ENCODE measurements at regions not wholly inside any gene's neighbourhood (a gene's known extent, or its start where the extent isn't known, plus 50 kb on each side); places are given as distances from the start of the nearest gene placed in this dataset.

- no peak for DNase-seq
Observed at GRCh38 chr4:124282301-124282898, 430.1 kb downstream of the ANKRD50 start.

- DNase-seq: no peak
Observed at GRCh38 chr4:124288706-124289486, 423.6 kb downstream of the ANKRD50 start.

GRCh38 chr4:124290678-124291077, 421.9 kb downstream of the ANKRD50 start:
- DNase-seq: no peak

GRCh38 chr4:124295413-124295812, 417.1 kb downstream of the ANKRD50 start:
- DNase-seq: no peak

- no peak for DNase-seq
Observed at GRCh38 chr4:124304941-124305340, 407.6 kb downstream of the ANKRD50 start.

- DNase-seq: no peak
Observed at GRCh38 chr4:124306352-124306751, 406.2 kb downstream of the ANKRD50 start.

GRCh38 chr4:124307143-124307542, 405.4 kb downstream of the ANKRD50 start:
- DNase-seq: no peak

- no peak for DNase-seq
Observed at GRCh38 chr4:124318292-124318691, 394.2 kb downstream of the ANKRD50 start.

- peak; percentile 24 for DNase-seq
Observed at GRCh38 chr4:124321364-124321763, 391.2 kb downstream of the ANKRD50 start.

- peak; percentile 42 for DNase-seq
Observed at GRCh38 chr4:124322234-124323065, 390.1 kb downstream of the ANKRD50 start.

- DNase-seq: no peak
Observed at GRCh38 chr4:124325690-124326089, 386.8 kb downstream of the ANKRD50 start.

- DNase-seq: no peak
Observed at GRCh38 chr4:124329134-124329533, 383.4 kb downstream of the ANKRD50 start.

- no peak for DNase-seq
Observed at GRCh38 chr4:124330045-124330444, 382.5 kb downstream of the ANKRD50 start.

GRCh38 chr4:124331781-124332180, 380.8 kb downstream of the ANKRD50 start:
- peak; percentile 5 for DNase-seq

- DNase-seq: no peak
Observed at GRCh38 chr4:124333466-124333865, 379.1 kb downstream of the ANKRD50 start.

- peak; percentile 66 for DNase-seq
Observed at GRCh38 chr4:124334119-124334518, 378.4 kb downstream of the ANKRD50 start.

GRCh38 chr4:124337874-124338273, 374.7 kb downstream of the ANKRD50 start:
- no peak for DNase-seq

- DNase-seq: no peak
Observed at GRCh38 chr4:124343661-124344171, 368.8 kb downstream of the ANKRD50 start.

- DNase-seq: no peak
Observed at GRCh38 chr4:124372916-124373315, 339.6 kb downstream of the ANKRD50 start.

- no peak for DNase-seq
Observed at GRCh38 chr4:124386163-124386562, 326.4 kb downstream of the ANKRD50 start.

GRCh38 chr4:124386648-124387047, 325.9 kb downstream of the ANKRD50 start:
- no peak for DNase-seq

- no peak for DNase-seq
Observed at GRCh38 chr4:124389591-124389990, 322.9 kb downstream of the ANKRD50 start.

- no peak for DNase-seq
Observed at GRCh38 chr4:124390861-124391260, 321.7 kb downstream of the ANKRD50 start.
